Stimulated activated naive CD8-positive, alpha-beta T cell treated with anti-CD3 and anti-CD28 coated beads, Interleukin-15, amount 100 ng/mL, for 72 hours (primary cell): ENCODE measurements at regions not wholly inside any gene's neighbourhood (a gene's known extent, or its start where the extent isn't known, plus 50 kb on each side); places are given as distances from the start of the nearest gene placed in this dataset.
"Not testable (repeated sequence)": the region's sequence is repeated elsewhere in the genome, so short reads cannot be mapped to it uniquely, and the experiment has no call there.

ENCODE experiments used
- ATAC-seq: fragments of 150-1000 bp; cut with Tn5 transposase; 2 replicates; pipeline ENCODE4 v1.10.0; 2021; ENCODE audit warnings: mild to moderate bottlenecking, moderate library complexity
- DNase-seq, 2 donors: peaks; one replicate each; pipeline ENCODE4 v3.0.0; 2021 to 2022
- H3K27ac Mint-ChIP-seq, 2 donors: one replicate each; pipeline ENCODE4 v1.8.0; 2022; ENCODE audit warnings: mild to moderate bottlenecking in 2 of 2, mixed read lengths in 2 of 2, moderate library complexity in 2 of 2
- H3K27me3 Mint-ChIP-seq: one replicate; pipeline ENCODE4 v1.8.0; 2022; ENCODE audit warnings: mixed read lengths
- H3K4me1 Mint-ChIP-seq: one replicate; pipeline ENCODE4 v1.8.0; 2022; ENCODE audit warnings: mild to moderate bottlenecking, mixed read lengths
- H3K4me3 Mint-ChIP-seq, 2 donors: one replicate each; pipeline ENCODE4 v1.8.0; 2022; ENCODE audit warnings: mild to moderate bottlenecking in 2 of 2, mixed read lengths in 2 of 2, moderate library complexity in 1 of 2
- H3K9me3 Mint-ChIP-seq, 2 donors: one replicate each; pipeline ENCODE4 v1.8.0; 2022; ENCODE audit warnings: mixed read lengths in 2 of 2

DNA sequence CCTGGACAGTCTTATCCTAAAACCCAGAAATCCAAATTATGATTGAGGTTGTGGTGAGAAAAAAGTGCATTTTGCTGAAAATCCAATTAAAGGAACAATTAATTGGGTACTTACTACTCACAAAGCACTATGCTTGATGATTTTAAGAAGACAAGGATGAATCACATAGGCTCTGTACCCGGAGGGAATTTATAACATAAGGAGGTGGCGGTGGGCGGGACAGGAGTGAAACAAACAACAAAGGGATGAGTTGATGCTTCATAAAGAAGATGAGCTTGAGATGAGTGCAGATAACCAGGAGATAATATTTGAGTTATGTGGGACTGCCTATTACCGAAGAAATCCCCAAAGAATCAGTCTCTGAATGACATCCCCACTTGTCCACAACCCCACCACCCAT lies 171.1 kb upstream of the FZD8 start:
- ATAC-seq (no peak), DNase-seq (no peak)
- no peak overlapping the region for H3K4me3 Mint-ChIP-seq
- H3K27me3 Mint-ChIP-seq: no peaks in the 10 kb centered on the region
- H3K9me3 Mint-ChIP-seq: peaks cover 5 to 17% of the 10 kb centered on the region in 2 donors
- H3K4me1 Mint-ChIP-seq: no peaks in the 10 kb centered on the region
- no peak overlapping the region for H3K27ac Mint-ChIP-seq

DNA sequence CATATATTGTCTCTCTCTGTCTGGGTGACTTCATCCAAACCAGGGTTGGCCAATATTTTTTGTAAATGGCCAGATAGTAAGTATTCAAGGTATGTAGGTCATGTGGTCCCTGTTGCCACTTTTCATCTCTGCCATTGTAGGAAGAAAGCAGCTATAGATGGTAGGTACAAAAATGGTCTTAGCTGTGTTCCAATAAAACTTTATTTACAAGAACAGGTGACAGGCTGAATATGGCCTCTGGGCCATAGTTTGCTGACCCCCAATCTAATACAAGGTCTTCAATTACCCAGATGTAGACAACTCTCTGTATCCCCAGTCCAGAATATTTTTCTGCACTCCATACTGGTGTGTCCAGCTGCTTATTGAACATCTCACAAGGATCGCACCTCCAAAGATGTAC lies 166.2 kb upstream of the FZD8 start:
- Mint-ChIP-seq H3K4me3 (no peak overlapping the region), H3K9me3 (peaks cover 5 to 17% of the 10 kb centered on the region in 2 donors), H3K4me1 (no peaks in the 10 kb centered on the region), H3K27me3 (no peaks in the 10 kb centered on the region), H3K27ac (no peak overlapping the region)
- DNase-seq (no peak), ATAC-seq (no peak)

DNA sequence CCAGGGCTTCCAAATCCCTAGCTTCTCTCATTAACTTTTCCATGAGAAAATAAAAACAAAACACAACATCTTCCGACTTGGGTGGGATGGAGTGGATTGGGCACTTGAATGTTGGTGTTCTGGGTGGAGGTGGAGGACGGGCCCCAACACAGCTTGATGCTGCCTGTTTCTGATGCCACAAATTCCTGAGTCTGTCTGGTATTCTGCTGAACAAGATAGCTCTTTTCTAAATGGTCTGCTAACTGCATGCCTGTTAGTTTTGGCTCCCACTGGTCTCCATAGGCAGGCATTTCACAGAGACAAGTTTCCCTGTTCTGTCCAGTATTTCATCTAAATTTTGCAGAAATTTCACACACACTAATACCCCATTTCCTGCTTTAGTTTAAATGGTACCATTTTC lies 160.9 kb upstream of the FZD8 start:
- DNase-seq: no peak
- ATAC-seq: no peak
- H3K9me3 Mint-ChIP-seq: no peaks in the 10 kb centered on the region
- H3K4me3 Mint-ChIP-seq: no peak overlapping the region
- H3K4me1 Mint-ChIP-seq: no peaks in the 10 kb centered on the region
- H3K27ac Mint-ChIP-seq: no peak overlapping the region
- no peaks in the 10 kb centered on the region for H3K27me3 Mint-ChIP-seq

- no peaks in the 10 kb centered on the region for H3K9me3 Mint-ChIP-seq
- no peak overlapping the region for H3K4me3 Mint-ChIP-seq
- H3K27ac Mint-ChIP-seq: no peak overlapping the region
- ATAC-seq (no peak), DNase-seq (no peak)
- no peaks in the 10 kb centered on the region for H3K4me1 Mint-ChIP-seq
- H3K27me3 Mint-ChIP-seq: no peaks in the 10 kb centered on the region
These were observed 155.1 kb upstream of the FZD8 start for GRCh38 chr10:35797187-35797586.

- Mint-ChIP-seq H3K27ac (no peak overlapping the region), H3K4me1 (no peaks in the 10 kb centered on the region), H3K9me3 (no peaks in the 10 kb centered on the region), H3K4me3 (no peak overlapping the region), H3K27me3 (no peaks in the 10 kb centered on the region)
- DNase-seq: no peak
- no peak for ATAC-seq
These were observed 153.2 kb upstream of the FZD8 start for GRCh38 chr10:35795131-35795824.

DNA sequence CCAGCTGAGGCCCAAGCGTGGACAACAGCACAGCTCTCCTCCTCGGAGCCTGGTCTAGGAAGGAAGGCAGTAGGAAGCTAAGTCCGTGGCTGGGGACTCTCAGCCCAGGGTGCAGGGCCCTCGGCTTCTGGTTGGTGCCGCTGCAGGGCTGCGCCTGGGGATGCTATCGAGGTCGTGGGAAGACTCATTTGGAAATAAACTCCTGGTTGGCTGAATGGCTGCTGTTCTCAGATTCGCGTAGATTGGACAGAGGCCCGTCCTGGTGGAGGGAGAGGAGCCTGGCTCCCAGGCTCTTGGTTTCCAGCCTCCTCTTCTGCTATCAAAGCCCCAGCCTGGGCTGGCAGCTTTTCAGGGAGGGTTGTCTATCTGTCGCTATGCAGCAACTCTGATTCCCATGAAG lies 152.6 kb upstream of the FZD8 start:
- no peaks in the 10 kb centered on the region for H3K27me3 Mint-ChIP-seq
- ATAC-seq (no peak), DNase-seq (no peak)
- no peak overlapping the region for H3K27ac Mint-ChIP-seq
- H3K4me3 Mint-ChIP-seq: no peak overlapping the region
- H3K4me1 Mint-ChIP-seq: no peaks in the 10 kb centered on the region
- H3K9me3 Mint-ChIP-seq: peaks cover 1 to 3% of the 10 kb centered on the region in 2 donors

GRCh38 chr10:35792291-35792690 lies 150.2 kb upstream of the FZD8 start:
- no peak overlapping the region for H3K27ac Mint-ChIP-seq
- no peak for ATAC-seq

GRCh38 chr10:35789996-35790395 lies 147.9 kb upstream of the FZD8 start:
- Mint-ChIP-seq H3K27me3 (no peaks in the 10 kb centered on the region), H3K4me3 (no peak overlapping the region), H3K27ac (no peak overlapping the region), H3K9me3 (peaks cover 6 to 18% of the 10 kb centered on the region in 2 donors), H3K4me1 (no peaks in the 10 kb centered on the region)
- no peak for DNase-seq
- no peak for ATAC-seq

More at GRCh38 chr10:35792291-35792690, 150.2 kb upstream of the FZD8 start:
- Mint-ChIP-seq H3K4me3 (no peak overlapping the region), H3K9me3 (peaks cover 6 to 9% of the 10 kb centered on the region in 2 donors), H3K27me3 (no peaks in the 10 kb centered on the region), H3K4me1 (no peaks in the 10 kb centered on the region)
- no peak for DNase-seq

- ATAC-seq: no peak
- no peak overlapping the region for H3K4me3 Mint-ChIP-seq
- H3K27ac Mint-ChIP-seq: no peak overlapping the region
- peaks cover 5 to 16% of the 10 kb centered on the region in 2 donors for H3K9me3 Mint-ChIP-seq
- no peak for DNase-seq
- peaks cover under 1% of the 10 kb centered on the region for H3K27me3 Mint-ChIP-seq
- no peaks in the 10 kb centered on the region for H3K4me1 Mint-ChIP-seq
These were observed 142.7 kb upstream of the FZD8 start for GRCh38 chr10:35784751-35785150.

DNA sequence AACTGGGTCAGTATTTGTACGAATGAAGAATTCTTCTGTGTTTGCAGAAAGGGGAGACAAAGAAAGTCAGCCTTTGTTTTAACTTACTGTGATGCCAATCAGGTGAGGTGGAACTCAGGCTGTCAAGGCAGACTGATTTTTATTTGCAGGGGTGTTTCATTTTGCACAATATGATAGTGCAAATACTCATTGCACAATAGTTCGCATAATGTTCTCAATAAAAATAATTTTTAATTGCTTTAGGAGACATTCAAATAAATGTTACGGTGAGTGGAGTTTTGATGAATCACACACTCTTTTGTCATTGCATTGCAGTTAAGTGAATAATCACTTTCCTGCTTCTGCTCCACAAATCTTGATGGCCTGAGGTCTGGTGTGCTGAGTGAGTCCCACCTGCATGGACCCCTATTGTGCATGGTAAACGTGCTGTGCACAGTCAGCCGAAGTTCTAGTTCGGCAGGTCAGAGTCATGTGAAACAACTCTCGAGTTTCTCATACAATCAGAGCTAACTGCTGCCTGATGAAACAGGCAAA lies 141.3 kb upstream of the FZD8 start:
- Mint-ChIP-seq H3K4me3 (no peak overlapping the region), H3K9me3 (peaks cover 0 to 11% of the 10 kb centered on the region in 2 donors), H3K27me3 (peaks cover 13% of the 10 kb centered on the region), H3K27ac (no peak overlapping the region), H3K4me1 (no peaks in the 10 kb centered on the region)
- DNase-seq (no peak), ATAC-seq (no peak)

DNA sequence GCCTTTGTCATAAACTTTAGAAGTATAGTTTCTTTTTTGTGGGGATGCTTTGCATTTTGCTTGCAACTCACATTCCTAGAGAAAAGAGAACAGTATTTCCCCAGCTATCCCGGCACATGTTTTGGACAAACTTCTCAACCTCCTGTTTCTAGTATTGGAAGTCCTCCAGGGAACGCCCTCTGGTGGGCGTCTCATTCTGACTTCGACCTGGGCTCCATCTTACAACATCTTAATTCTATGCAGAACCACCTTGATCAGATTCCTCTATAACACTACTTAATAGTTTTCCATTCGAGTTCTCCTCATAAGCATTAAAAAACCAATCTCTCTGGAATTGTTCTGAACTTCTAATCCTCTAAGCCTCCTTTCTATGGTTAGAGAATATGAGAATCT lies 139.5 kb upstream of the FZD8 start:
- Mint-ChIP-seq H3K27ac (no peak overlapping the region), H3K27me3 (peaks cover 13% of the 10 kb centered on the region), H3K4me1 (no peaks in the 10 kb centered on the region), H3K4me3 (no peak overlapping the region), H3K9me3 (peaks cover 0 to 3% of the 10 kb centered on the region in 2 donors)
- DNase-seq (no peak), ATAC-seq (no peak)

GRCh38 chr10:35780970-35781642 lies 139.0 kb upstream of the FZD8 start:
- H3K27ac Mint-ChIP-seq: no peak overlapping the region

DNA sequence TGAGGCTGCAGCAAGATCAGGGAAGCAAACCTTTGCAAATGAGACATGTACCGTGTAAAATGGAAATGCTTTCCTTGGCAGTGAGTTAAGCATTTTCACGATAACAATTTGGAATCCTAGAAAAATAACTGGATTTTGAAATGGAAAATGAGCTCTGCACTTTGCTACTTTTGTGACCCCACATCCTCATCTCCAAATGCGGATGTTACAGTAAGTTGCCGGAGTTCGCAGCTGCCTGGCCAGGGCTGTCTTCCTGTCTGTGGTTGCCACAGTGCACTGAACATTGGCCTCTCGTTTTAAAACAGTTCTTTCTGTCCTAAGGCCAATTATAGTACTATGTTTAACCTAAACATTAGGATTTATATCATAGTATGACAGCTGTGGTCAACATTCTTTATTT lies 136.2 kb upstream of the FZD8 start:
- peaks cover 0 to 5% of the 10 kb centered on the region in 2 donors for H3K9me3 Mint-ChIP-seq
- H3K4me3 Mint-ChIP-seq: no peak overlapping the region
- DNase-seq (no peak), ATAC-seq (no peak)
- H3K4me1 Mint-ChIP-seq: no peaks in the 10 kb centered on the region
- H3K27ac Mint-ChIP-seq: no peak overlapping the region
- peaks cover 13% of the 10 kb centered on the region for H3K27me3 Mint-ChIP-seq

More at GRCh38 chr10:35780970-35781642, 139.0 kb upstream of the FZD8 start:
- ATAC-seq (no peak), DNase-seq (no peak)
- Mint-ChIP-seq H3K9me3 (no peaks in the 10 kb centered on the region), H3K4me3 (no peak overlapping the region), H3K27me3 (peaks cover 13% of the 10 kb centered on the region), H3K4me1 (no peaks in the 10 kb centered on the region)

- not testable (repeated sequence) for H3K9me3 Mint-ChIP-seq, H3K4me3 Mint-ChIP-seq, ATAC-seq, H3K27ac Mint-ChIP-seq, H3K4me1 Mint-ChIP-seq, DNase-seq
- H3K27me3 Mint-ChIP-seq: peaks cover 13% of the 10 kb centered on the region
These were observed 134.5 kb upstream of the FZD8 start for GRCh38 chr10:35776557-35776956.

DNA sequence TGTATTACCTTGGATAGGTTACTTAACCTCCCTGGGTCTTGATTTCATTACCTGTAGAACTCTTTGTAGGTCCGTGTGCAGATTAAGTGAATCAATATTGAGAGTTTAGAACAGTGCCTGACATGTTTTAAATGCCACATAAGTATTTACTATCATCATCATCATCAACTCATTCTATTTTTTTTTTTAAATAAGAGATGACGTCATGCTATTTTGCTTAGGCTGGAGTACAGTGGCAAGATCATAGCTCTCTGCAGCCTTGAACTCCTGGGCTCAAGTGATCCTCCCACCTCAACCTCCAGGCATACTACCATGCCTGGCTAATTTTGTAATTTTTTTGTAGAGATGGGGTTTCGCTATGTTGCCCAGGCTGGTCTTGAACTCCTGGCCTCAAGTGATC lies 132.0 kb upstream of the FZD8 start:
- DNase-seq (no peak), ATAC-seq (no peak)
- no peak overlapping the region for H3K4me3 Mint-ChIP-seq
- peaks cover 0 to 6% of the 10 kb centered on the region in 2 donors for H3K9me3 Mint-ChIP-seq
- H3K27ac Mint-ChIP-seq: no peak overlapping the region
- H3K27me3 Mint-ChIP-seq: peaks cover 6% of the 10 kb centered on the region
- no peaks in the 10 kb centered on the region for H3K4me1 Mint-ChIP-seq

GRCh38 chr10:35770817-35771355 lies 128.8 kb upstream of the FZD8 start:
- ATAC-seq: no peak
- Mint-ChIP-seq H3K4me1 (no peaks in the 10 kb centered on the region), H3K27me3 (no peaks in the 10 kb centered on the region), H3K9me3 (peaks cover 0 to 6% of the 10 kb centered on the region in 2 donors), H3K27ac (no peak overlapping the region), H3K4me3 (no peak overlapping the region)
- no peak for DNase-seq
